Thoracic aorta (tissue), 2 donors: ENCODE measurements at regions not wholly inside any gene's neighbourhood (a gene's known extent, or its start where the extent isn't known, plus 50 kb on each side); places are given as distances from the start of the nearest gene placed in this dataset.

Source experiments
- ATAC-seq: fragments of 150-250 bp; one replicate; pipeline ENCODE4 v1.8.0; 2017; ENCODE audit warnings: low read depth; ENCODE audit not compliant: insufficient number of reproducible peaks, low FRiP score
- DNase-seq: peaks from one replicate; pipeline ENCODE4 v3.0.0-alpha.2; 2020; ENCODE audit warnings: low spot score
- H3K27ac ChIP-seq, 2 donors: fragments of 200-600 bp; sonication (generic); 1 replicate in 1 of 2; 2 replicates in 1 of 2; pipeline ENCODE4 v1.5.1; 2016; ENCODE audit warnings: mild to moderate bottlenecking in 2 of 2, moderate library complexity in 2 of 2
- H3K27me3 ChIP-seq: fragments of 200-600 bp; sonication (generic); replicated peaks from 2 replicates; pipeline ENCODE4 v1.6.0; 2016; ENCODE audit warnings: mild to moderate bottlenecking; ENCODE audit not compliant: insufficient read depth
- H3K36me3 ChIP-seq: fragments of 200-600 bp; sonication (generic); one replicate; pipeline ENCODE4 v1.5.1; 2016
- H3K4me1 ChIP-seq, 2 donors: fragments of 200-600 bp; sonication (generic); 1 replicate in 1 of 2; 2 replicates in 1 of 2; pipeline versions ENCODE4 v1.5.1 to v1.6.0; 2016; ENCODE audit warnings: low read depth in 2 of 2, mild to moderate bottlenecking in 1 of 2; ENCODE audit not compliant: control insufficient read depth in 1 of 2
- H3K4me3 ChIP-seq: fragments of 200-600 bp; sonication (generic); 2 replicates; pipeline ENCODE4 v1.5.1; 2016; ENCODE audit warnings: mild to moderate bottlenecking
- H3K9me3 ChIP-seq: fragments of 200-600 bp; sonication (generic); 2 replicates; pipeline ENCODE4 v1.5.1; 2016
- CTCF ChIP-seq: fragments of 200-600 bp; sonication (generic); IDR thresholded peaks from one replicate; pipeline ENCODE4 v1.5.1; 2019; ENCODE audit warnings: antibody characterized with exemption

GRCh38 chr10:60448246-60448645 lies 58.6 kb upstream of the ANK3 start:
- no peaks in the 10 kb centered on the region for H3K27me3 ChIP-seq
- H3K9me3 ChIP-seq, result no peaks in the 10 kb centered on the region
- no peak overlapping the region for H3K4me3 ChIP-seq
- no peaks in the 10 kb centered on the region for H3K36me3 ChIP-seq
- H3K4me1 ChIP-seq, result peaks cover 21 to 44% of the 10 kb centered on the region in 2 donors
- ATAC-seq (no peak), DNase-seq (no peak)
- H3K27ac ChIP-seq, result peak overlapping the region; percentile 44 to 52
- no peak for TF ChIP-seq CTCF

- peak; percentile 68 for ATAC-seq
- no peak for DNase-seq
- peak overlapping the region; percentile 44 to 64 for H3K27ac ChIP-seq
- no peaks in the 10 kb centered on the region for H3K27me3 ChIP-seq
- H3K4me1 ChIP-seq, result peaks cover 25 to 49% of the 10 kb centered on the region in 2 donors
- H3K9me3 ChIP-seq, result no peaks in the 10 kb centered on the region
- TF ChIP-seq CTCF, result no peak
- H3K36me3 ChIP-seq, result no peaks in the 10 kb centered on the region
- H3K4me3 ChIP-seq, result no peak overlapping the region
Measured at GRCh38 chr10:60446851-60447250, 57.2 kb upstream of the ANK3 start.

- peak overlapping the region; percentile 44 to 64 for H3K27ac ChIP-seq
- H3K27me3 ChIP-seq, result no peaks in the 10 kb centered on the region
- DNase-seq (no peak), ATAC-seq (no peak)
- H3K36me3 ChIP-seq, result no peaks in the 10 kb centered on the region
- H3K4me1 ChIP-seq, result peaks cover 25 to 49% of the 10 kb centered on the region in 2 donors
- no peak for TF ChIP-seq CTCF
- no peaks in the 10 kb centered on the region for H3K9me3 ChIP-seq
- H3K4me3 ChIP-seq, result peak overlapping the region; percentile 28
Measured at GRCh38 chr10:60446070-60446833, 56.6 kb upstream of the ANK3 start.

- no peak overlapping the region for H3K27ac ChIP-seq
- ATAC-seq, result no peak
- H3K27me3 ChIP-seq, result no peaks in the 10 kb centered on the region
- H3K4me3 ChIP-seq, result no peak overlapping the region
- no peak for DNase-seq
- H3K36me3 ChIP-seq, result no peaks in the 10 kb centered on the region
- H3K4me1 ChIP-seq, result peaks cover 25 to 49% of the 10 kb centered on the region in 2 donors
- TF ChIP-seq CTCF, result peak; percentile 54
- no peaks in the 10 kb centered on the region for H3K9me3 ChIP-seq
Measured at GRCh38 chr10:60444494-60445064, 54.9 kb upstream of the ANK3 start.

- Histone ChIP-seq H3K4me3 (no peak overlapping the region), H3K4me1 (peaks cover 22 to 49% of the 10 kb centered on the region in 2 donors), H3K36me3 (no peaks in the 10 kb centered on the region), H3K9me3 (no peaks in the 10 kb centered on the region), H3K27ac (peak overlapping the region; percentile 40 to 42), H3K27me3 (no peaks in the 10 kb centered on the region)
- DNase-seq (no peak), ATAC-seq (no peak)
- TF ChIP-seq CTCF, result no peak
Measured at GRCh38 chr10:60443346-60443745, 53.7 kb upstream of the ANK3 start.
